Coronary artery (tissue), 2 donors: ENCODE measurements at regions not wholly inside any gene's neighbourhood (a gene's known extent, or its start where the extent isn't known, plus 50 kb on each side); places are given as distances from the start of the nearest gene placed in this dataset.
"Not testable (repeated sequence)": the region's sequence is repeated elsewhere in the genome, so short reads cannot be mapped to it uniquely, and the experiment has no call there.

ENCODE experiments used
- DNase-seq: peaks from one replicate; pipeline ENCODE4 v3.0.0-alpha.2; 2017; ENCODE audit warnings: low spot score
- H3K27ac ChIP-seq, 2 donors: fragments of 200-600 bp; sonication (generic); one replicate each; pipeline ENCODE4 v1.5.1; 2016 to 2019
- H3K4me3 ChIP-seq: fragments of 200-600 bp; sonication (generic); 2 replicates; pipeline ENCODE4 v1.5.1; 2016; ENCODE audit warnings: mild to moderate bottlenecking, moderate library complexity
- TF ChIP-seq, protein P1 (sequence below): fragments of 200-600 bp; sonication (generic); IDR thresholded peaks from one replicate; pipeline ENCODE4 v1.5.1; 2019; ENCODE audit warnings: antibody characterized with exemption

GRCh38 chr13:80823472-80823871 lies 482.5 kb upstream of the SPRY2 start:
- TF ChIP-seq, protein P1, sequence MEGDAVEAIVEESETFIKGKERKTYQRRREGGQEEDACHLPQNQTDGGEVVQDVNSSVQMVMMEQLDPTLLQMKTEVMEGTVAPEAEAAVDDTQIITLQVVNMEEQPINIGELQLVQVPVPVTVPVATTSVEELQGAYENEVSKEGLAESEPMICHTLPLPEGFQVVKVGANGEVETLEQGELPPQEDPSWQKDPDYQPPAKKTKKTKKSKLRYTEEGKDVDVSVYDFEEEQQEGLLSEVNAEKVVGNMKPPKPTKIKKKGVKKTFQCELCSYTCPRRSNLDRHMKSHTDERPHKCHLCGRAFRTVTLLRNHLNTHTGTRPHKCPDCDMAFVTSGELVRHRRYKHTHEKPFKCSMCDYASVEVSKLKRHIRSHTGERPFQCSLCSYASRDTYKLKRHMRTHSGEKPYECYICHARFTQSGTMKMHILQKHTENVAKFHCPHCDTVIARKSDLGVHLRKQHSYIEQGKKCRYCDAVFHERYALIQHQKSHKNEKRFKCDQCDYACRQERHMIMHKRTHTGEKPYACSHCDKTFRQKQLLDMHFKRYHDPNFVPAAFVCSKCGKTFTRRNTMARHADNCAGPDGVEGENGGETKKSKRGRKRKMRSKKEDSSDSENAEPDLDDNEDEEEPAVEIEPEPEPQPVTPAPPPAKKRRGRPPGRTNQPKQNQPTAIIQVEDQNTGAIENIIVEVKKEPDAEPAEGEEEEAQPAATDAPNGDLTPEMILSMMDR: no peak
- Histone ChIP-seq H3K27ac (peak overlapping the region in 1 of 2 donors; percentile 25), H3K4me3 (no peak overlapping the region)
- no peak for DNase-seq

- H3K4me3 ChIP-seq: no peak overlapping the region
- no peak overlapping the region for H3K27ac ChIP-seq
- DNase-seq: no peak
- TF ChIP-seq, protein P1: no peak
These were observed 480.5 kb upstream of the SPRY2 start for GRCh38 chr13:80821466-80821865.

DNA sequence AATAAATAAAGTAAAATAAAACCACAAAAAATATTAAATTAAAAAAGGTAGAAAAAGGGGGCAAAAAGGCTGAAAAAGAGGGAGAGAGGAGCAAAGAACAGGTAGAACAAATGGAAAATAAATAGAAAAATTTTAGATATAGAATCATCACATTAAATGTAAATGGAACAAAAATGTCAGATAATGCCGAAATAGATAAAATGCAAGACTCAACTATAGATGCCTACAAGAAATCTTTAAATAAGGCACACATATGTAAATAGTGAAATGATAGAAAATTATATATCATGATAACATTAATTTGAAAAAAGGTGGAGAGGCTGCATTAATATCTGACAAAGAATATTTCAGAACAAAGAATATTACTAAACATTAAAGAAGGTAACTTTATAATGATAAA lies 477.1 kb upstream of the SPRY2 start:
- no peak for DNase-seq
- TF ChIP-seq, protein P1: no peak
- Histone ChIP-seq H3K4me3 (no peak overlapping the region), H3K27ac (no peak overlapping the region)

DNA sequence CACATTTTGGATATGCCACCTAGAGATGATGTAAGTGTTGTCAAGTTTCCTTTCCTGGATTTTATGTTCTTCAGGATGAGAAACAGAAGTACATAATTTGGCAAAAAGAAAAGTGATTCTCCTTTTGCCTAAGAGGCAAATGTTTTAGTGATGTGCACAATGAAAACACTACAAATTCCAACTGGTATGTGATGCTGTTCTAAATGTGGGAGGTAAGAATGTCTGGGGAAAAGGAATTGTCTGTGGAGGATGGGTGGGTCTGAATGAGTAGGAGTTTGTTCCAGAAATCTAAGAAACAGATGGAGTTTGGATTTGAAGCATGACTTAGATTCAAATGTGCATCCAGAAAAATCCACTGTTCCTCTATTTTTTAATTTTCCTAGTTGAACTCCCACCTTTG lies 473.6 kb upstream of the SPRY2 start:
- DNase-seq: no peak
- Histone ChIP-seq H3K4me3 (no peak overlapping the region), H3K27ac (no peak overlapping the region)
- TF ChIP-seq, protein P1: no peak

DNA sequence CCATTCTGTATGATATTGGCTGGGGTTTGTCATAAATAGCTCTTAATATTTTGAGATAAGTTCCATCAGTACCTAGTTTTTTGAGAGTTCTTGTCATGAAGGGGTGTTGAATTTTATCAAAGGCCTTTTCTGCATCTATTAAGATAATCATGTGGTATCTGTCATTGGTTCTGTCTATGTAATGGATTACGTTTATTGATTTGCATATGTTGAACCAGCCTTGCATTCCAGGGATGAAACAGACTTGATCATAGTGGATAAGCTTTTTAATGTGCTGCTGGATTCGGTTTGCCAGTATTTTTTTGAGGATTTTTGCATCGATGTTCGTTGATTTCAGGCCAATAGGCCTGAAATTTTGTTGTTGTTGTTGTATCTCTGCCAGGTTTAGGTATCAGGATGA lies 469.4 kb upstream of the SPRY2 start:
- not testable (repeated sequence) for H3K27ac ChIP-seq, H3K4me3 ChIP-seq, DNase-seq

- H3K4me3 ChIP-seq: no peak overlapping the region
- no peak overlapping the region for H3K27ac ChIP-seq
- no peak for DNase-seq
- TF ChIP-seq, protein P1: no peak
These were observed 462.0 kb upstream of the SPRY2 start for GRCh38 chr13:80802946-80803345.

DNA sequence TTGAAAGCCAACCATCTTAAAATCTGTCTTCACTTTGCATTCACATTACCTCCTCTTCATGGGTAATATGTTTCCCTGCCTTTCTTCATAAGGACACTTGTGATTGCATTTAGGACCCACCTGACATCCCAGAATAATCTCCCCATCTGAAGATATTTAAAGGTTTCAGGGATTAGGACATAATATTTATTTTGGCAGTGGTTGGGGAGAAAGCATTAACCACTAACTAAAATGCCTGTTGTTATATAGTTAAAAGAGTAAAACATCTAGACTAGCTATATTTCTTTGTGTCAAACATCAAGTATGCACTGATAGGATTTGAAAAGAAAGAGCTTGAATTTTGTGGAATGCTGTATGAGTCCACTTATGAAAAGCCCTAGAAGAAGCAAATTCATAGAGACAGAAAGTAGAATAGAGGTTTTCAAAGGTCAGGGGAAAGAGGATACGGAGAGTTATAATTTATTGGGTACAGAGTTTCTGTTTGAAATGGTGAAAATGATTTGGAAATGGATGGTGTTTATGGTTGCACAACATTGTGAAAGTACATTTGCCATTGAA lies 457.7 kb upstream of the SPRY2 start:
- Histone ChIP-seq H3K27ac (no peak overlapping the region), H3K4me3 (no peak overlapping the region)
- TF ChIP-seq, protein P1: no peak
- DNase-seq: no peak

- H3K27ac ChIP-seq: no peak overlapping the region
- TF ChIP-seq, protein P1: no peak
- DNase-seq: no peak
- H3K4me3 ChIP-seq: no peak overlapping the region
These were observed 446.7 kb upstream of the SPRY2 start for GRCh38 chr13:80787604-80788003.
